ENCODE measurements at regions not wholly inside any gene's neighbourhood (a gene's known extent, or its start where the extent isn't known, plus 50 kb on each side); places are given as distances from the start of the nearest gene placed in this dataset.

DNA sequence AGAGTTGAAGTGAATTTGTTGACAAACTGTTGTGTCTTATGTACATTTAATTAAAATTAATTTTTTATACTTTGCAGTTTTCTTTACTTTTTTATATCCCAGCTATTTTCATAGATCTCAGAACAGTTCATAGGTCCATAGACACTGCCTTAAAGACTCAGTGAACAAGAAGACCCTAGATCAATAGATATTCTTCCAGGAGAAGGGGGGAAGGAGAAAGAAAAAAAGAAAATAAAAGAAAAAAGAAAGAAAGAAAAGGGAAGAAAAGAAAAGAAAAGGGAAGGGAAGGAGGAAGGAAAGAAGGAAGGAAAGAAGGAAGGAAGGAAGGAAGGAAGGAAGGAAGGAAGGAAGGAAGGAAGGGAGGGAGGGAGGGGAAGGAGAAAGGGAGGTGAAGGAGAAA lies 130.8 kb downstream of the MAFB start:
- Histone ChIP-seq H3K4me3 (ENCODE audit: low read depth, low read length) (no peak overlapping the region), H3K27ac (ENCODE audit: low read depth, low read length) (no peak overlapping the region), H3K9me3 (ENCODE audit: control insufficient read depth, insufficient read depth, low read length) (no peaks in the 10 kb centered on the region), H3K27me3 (ENCODE audit: control insufficient read depth, insufficient read depth, low read length) (no peaks in the 10 kb centered on the region)
- ChIA-PET CTCF (no interaction called here), POLR2A (no interaction called here)
- TF ChIP-seq, protein P1, sequence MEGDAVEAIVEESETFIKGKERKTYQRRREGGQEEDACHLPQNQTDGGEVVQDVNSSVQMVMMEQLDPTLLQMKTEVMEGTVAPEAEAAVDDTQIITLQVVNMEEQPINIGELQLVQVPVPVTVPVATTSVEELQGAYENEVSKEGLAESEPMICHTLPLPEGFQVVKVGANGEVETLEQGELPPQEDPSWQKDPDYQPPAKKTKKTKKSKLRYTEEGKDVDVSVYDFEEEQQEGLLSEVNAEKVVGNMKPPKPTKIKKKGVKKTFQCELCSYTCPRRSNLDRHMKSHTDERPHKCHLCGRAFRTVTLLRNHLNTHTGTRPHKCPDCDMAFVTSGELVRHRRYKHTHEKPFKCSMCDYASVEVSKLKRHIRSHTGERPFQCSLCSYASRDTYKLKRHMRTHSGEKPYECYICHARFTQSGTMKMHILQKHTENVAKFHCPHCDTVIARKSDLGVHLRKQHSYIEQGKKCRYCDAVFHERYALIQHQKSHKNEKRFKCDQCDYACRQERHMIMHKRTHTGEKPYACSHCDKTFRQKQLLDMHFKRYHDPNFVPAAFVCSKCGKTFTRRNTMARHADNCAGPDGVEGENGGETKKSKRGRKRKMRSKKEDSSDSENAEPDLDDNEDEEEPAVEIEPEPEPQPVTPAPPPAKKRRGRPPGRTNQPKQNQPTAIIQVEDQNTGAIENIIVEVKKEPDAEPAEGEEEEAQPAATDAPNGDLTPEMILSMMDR (IDR thresholded peaks at IDR 0.05; ENCODE audit: low read depth, low read length), result no peak
- no peak for DNase-seq (ENCODE audit: low read depth, low spot score)

DNA sequence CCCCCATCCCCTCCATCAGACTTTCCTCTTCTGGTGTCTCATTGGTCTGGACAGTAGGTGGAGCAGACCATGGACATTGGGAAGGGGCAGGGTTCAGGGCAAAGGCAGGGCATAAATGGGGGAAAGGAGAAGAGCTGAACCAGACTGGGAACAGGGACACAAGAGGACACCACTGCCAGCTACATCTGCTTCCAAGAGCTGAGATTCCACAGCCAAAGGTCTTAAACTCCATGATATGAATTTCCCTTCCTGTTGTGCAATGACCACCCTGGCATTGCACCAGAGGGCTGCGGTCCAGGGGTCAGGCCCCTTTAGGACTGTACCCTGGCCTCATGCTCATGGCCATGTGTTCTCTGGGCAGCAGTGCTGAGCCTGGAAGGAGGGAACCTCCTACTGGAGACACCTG lies 137.9 kb downstream of the MAFB start:
- ChIA-PET POLR2A (interaction anchor here (0.6 kb wide), 1 partner anchor 222 kb away, joined by 3 read pairs; no protein-coding TSS in a partner anchor), CTCF (no interaction called here)
- TF ChIP-seq, protein P1 (IDR thresholded peaks at IDR 0.05; ENCODE audit: low read depth, low read length), result no peak
- no peaks in the 10 kb centered on the region for H3K27me3 ChIP-seq (ENCODE audit: control insufficient read depth, insufficient read depth, low read length)
- no peak for DNase-seq (ENCODE audit: low read depth, low spot score)
- H3K9me3 ChIP-seq (ENCODE audit: control insufficient read depth, insufficient read depth, low read length), result no peaks in the 10 kb centered on the region
- no peak overlapping the region for H3K27ac ChIP-seq (ENCODE audit: low read depth, low read length)
- H3K4me3 ChIP-seq (ENCODE audit: low read depth, low read length), result no peak overlapping the region

DNA sequence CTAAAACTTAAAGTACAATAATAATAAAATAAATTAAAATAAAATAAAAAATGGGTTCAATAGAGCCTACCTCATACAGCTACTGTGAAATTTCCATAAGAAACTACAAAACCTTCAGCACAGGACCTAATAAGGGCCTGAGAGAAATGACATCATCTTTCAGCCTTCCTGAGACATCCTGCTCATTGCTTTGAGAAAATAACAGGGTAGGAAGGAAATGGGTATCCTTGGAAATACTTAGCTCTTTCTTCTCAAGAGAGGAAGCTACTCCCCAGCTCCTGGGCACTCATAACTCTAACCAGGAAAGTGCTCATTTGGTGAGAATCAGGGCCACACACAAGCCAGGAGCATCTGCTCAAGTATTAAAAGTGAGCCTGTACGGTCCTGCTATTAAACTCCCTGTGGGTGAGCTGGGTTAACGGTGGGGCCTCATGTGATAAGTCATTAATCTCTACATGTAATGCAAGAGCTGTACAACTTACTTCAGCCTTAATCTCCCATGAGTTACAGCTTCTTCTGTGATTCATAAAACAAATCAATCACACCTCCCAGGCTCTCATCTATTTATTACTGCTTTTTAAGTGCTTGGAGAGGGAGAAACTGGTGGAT lies 141.4 kb downstream of the MAFB start:
- no peak for DNase-seq (ENCODE audit: low read depth, low spot score)
- no peak overlapping the region for H3K27ac ChIP-seq (ENCODE audit: low read depth, low read length)
- POLR2A ChIA-PET, result no interaction called here
- no peak overlapping the region for H3K4me3 ChIP-seq (ENCODE audit: low read depth, low read length)
- TF ChIP-seq, protein P1 (IDR thresholded peaks at IDR 0.05; ENCODE audit: low read depth, low read length), result no peak
- H3K27me3 ChIP-seq (ENCODE audit: control insufficient read depth, insufficient read depth, low read length), result no peaks in the 10 kb centered on the region
- H3K9me3 ChIP-seq (ENCODE audit: control insufficient read depth, insufficient read depth, low read length), result no peaks in the 10 kb centered on the region
- CTCF ChIA-PET, result no interaction called here

DNA sequence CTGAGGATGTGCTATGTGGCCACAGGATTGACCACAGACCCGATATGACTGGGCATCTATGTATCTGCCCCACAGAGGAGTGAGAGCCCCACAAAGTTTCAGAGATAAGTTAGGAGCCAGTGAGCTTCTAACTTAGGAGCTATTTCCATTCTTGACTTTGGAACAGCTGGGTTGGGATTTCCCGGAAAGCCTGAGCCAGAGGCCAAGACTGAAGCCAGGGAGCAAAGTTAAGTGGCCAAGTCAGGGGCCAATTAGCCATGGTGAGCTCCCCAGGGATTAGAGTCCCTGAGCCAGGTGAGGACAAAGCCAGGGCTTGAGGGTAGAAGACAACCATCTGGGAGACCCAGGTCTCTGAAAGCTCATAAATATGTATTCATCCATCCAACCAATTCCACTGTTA lies 143.6 kb downstream of the MAFB start:
- POLR2A ChIA-PET, result no interaction called here
- no peak overlapping the region for H3K4me3 ChIP-seq (ENCODE audit: low read depth, low read length)
- TF ChIP-seq, protein P1 (IDR thresholded peaks at IDR 0.05; ENCODE audit: low read depth, low read length), result no peak

DNA sequence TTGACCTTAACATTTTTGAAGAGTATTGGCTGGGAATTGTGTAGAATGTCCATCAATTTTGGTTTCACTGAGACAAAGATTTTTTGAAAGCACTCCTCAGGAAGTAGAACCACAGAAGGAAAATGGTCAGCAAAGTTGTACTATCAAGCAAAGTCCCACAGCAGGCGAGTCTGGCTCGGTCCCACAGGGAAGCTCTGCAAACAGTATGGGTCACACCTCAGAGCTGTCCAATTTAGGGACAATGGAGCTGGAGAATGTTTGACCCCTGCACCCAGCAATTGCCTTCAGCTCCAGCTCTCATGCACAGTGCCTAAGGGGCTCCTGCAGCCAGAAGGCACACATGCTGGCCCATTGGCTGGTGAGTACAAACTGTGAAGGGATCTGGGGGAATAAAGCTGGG lies 147.0 kb downstream of the MAFB start:
- TF ChIP-seq, protein P1 (IDR thresholded peaks at IDR 0.05; ENCODE audit: low read depth, low read length), result no peak
- Histone ChIP-seq H3K27ac (ENCODE audit: low read depth, low read length) (no peak overlapping the region), H3K4me3 (ENCODE audit: low read depth, low read length) (no peak overlapping the region), H3K27me3 (ENCODE audit: control insufficient read depth, insufficient read depth, low read length) (no peaks in the 10 kb centered on the region), H3K9me3 (ENCODE audit: control insufficient read depth, insufficient read depth, low read length) (no peaks in the 10 kb centered on the region)
- POLR2A ChIA-PET, result no interaction called here
- DNase-seq (ENCODE audit: low read depth, low spot score), result no peak
- CTCF ChIA-PET, result no interaction called here

More for the DNA sequence above, 143.6 kb downstream of the MAFB start:
- CTCF ChIA-PET, result no interaction called here
- DNase-seq (ENCODE audit: low read depth, low spot score), result no peak
- H3K27me3 ChIP-seq (ENCODE audit: control insufficient read depth, insufficient read depth, low read length), result no peaks in the 10 kb centered on the region
- H3K9me3 ChIP-seq (ENCODE audit: control insufficient read depth, insufficient read depth, low read length), result no peaks in the 10 kb centered on the region
- no peak overlapping the region for H3K27ac ChIP-seq (ENCODE audit: low read depth, low read length)

Measured in AG04450 (cell line).